Thymus (tissue), 11 donors: ENCODE measurements at regions not wholly inside any gene's neighbourhood (a gene's known extent, or its start where the extent isn't known, plus 50 kb on each side); places are given as distances from the start of the nearest gene placed in this dataset.

Experiments
- DNase-seq, 9 donors: peaks; one replicate each; pipeline ENCODE4 v3.0.0-alpha.2; 2013; ENCODE audit warnings: low spot score in 9 of 9, low read depth in 6 of 9, missing footprints in 1 of 9
- H3K27ac ChIP-seq, 2 donors: one replicate each; pipeline ENCODE4 v1.5.1; 2013; ENCODE audit warnings: control low read depth in 1 of 2, low read depth in 1 of 2, low read length in 1 of 2, mild to moderate bottlenecking in 1 of 2, moderate library complexity in 1 of 2
- H3K27me3 ChIP-seq, 2 donors: one replicate each; pipeline ENCODE4 v1.5.1; 2013; ENCODE audit warnings: low read length in 1 of 2; ENCODE audit not compliant: control insufficient read depth in 2 of 2, insufficient read depth in 1 of 2
- H3K36me3 ChIP-seq, 2 donors: one replicate each; pipeline ENCODE4 v1.5.1; 2013; ENCODE audit warnings: low read length in 1 of 2, mild to moderate bottlenecking in 1 of 2, moderate library complexity in 1 of 2; ENCODE audit not compliant: control insufficient read depth in 2 of 2, insufficient read depth in 2 of 2
- H3K4me1 ChIP-seq, 2 donors: one replicate each; pipeline ENCODE4 v1.5.1; 2013; ENCODE audit warnings: low read length in 2 of 2; ENCODE audit not compliant: control insufficient read depth in 2 of 2, insufficient read depth in 2 of 2
- H3K4me3 ChIP-seq, 2 donors: one replicate each; pipeline ENCODE4 v1.5.1; 2013; ENCODE audit warnings: low read length in 2 of 2, control low read depth in 1 of 2, mild to moderate bottlenecking in 1 of 2
- H3K9me3 ChIP-seq, 2 donors: one replicate each; pipeline ENCODE4 v1.5.1; 2013; ENCODE audit warnings: low read length in 1 of 2, mild to moderate bottlenecking in 1 of 2; ENCODE audit not compliant: control insufficient read depth in 2 of 2, insufficient read depth in 1 of 2
- WGBS: extraction: QIAGEN DNeasy Blood & Tissue Kit; methylation state at CpG from one replicate; pipeline ENCODE4 v1.1.7; 2013; 5-methylcytosine and 5-hydroxymethylcytosine counted together
- donor health status: healthy.

DNA sequence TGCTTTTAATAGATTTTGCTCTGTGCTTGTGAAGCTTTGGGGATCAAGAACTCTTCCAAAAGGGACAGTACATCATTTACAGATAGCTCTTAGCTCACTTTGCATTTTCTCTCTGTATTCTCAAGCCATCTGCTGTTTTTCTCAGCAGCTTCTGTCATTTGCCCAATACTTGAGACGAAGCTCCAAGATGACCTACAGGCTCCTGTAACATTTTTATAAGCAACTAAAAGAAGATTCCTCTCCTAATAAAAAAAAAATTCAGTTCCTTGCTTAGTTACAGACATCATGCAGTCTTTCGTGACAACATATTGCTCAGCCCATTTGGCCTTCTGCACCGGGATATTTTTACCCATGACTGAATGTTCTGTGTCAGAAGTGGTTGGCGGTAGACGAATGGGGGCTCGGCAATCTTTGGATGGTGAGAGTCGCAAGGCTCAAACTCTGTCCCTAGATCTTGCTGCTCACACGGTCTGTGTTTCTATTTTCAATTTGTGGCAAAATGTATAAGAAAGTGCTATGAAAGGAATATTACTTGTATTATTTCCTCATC, 215.6 kb downstream of the FSCB start:
- Histone ChIP-seq H3K27ac (no peak overlapping the region), H3K9me3 (peaks cover 0 to under 1% of the 10 kb centered on the region in 2 donors), H3K4me3 (no peak overlapping the region), H3K27me3 (no peaks in the 10 kb centered on the region), H3K36me3 (no peaks in the 10 kb centered on the region), H3K4me1 (no peaks in the 10 kb centered on the region)
- DNase-seq, result no peak
- WGBS, result 80% methylated on average over 8 of the region's 8 CpGs

DNA sequence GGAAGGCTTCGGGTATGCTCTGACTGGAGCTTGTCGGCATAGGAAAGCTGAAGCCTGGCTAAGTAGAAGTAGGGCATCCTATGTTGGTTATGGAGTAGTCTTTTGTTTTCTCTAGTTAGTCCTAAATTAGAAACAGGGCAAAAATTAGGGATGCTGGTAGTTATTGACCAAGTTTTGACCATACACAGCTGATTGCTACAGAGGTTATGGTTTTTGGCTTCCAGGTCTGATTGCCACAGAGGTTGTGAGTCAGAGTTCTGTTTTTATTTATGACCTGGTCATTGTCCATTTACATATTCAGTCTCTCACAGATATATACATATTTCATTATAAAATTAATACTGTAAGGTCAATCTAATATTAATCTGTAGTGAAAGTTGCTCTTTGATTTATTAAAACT, 219.2 kb downstream of the FSCB start:
- H3K36me3 ChIP-seq, result no peaks in the 10 kb centered on the region
- no peak overlapping the region for H3K4me3 ChIP-seq
- WGBS, result 95% methylated on average over 2 of the region's 2 CpGs
- H3K27ac ChIP-seq, result no peak overlapping the region
- H3K9me3 ChIP-seq, result no peaks in the 10 kb centered on the region
- DNase-seq, result no peak
- H3K27me3 ChIP-seq, result no peaks in the 10 kb centered on the region
- no peaks in the 10 kb centered on the region for H3K4me1 ChIP-seq

DNA sequence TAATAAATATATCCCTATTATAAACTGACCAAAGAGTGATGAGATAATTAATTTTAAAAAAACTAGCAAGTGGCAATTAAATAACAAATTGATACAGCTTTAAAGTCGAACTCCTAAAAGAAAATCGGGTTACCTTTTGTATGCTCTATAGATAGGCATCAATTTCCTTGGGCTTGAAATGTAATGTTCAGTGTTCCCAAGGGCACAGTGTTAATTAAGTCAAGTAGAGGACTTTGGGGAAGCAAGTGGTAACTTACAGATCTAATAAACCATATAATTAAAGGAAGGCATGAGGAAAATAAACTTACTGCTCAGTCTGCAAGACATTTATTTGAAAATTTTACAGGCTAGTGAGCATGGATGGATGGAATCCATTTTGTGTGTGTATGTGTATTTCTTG, 220.9 kb downstream of the FSCB start:
- DNase-seq, result no peak
- no peak overlapping the region for H3K4me3 ChIP-seq
- WGBS, result 88% methylated on average over 2 of the region's 2 CpGs

DNA sequence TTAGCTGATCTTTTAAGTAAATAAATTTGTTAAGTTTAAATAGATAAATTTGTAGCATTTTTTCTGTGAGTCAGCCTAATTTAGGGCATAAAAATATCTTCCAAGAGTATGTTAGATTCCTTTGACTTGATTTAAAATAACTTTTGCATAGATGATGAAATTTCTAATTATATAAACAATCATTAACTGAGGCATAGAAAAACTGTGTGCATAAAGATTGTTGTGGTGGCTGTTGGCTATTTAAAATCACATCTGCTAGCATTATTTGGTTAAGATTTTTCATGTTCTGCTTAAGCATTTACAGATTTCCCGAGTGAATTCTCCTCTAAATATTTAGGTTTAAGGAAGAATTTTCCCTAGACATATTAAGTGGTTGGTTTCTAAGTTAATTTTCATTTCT, 223.2 kb downstream of the FSCB start:
- Histone ChIP-seq H3K4me1 (no peaks in the 10 kb centered on the region), H3K27me3 (no peaks in the 10 kb centered on the region), H3K4me3 (no peak overlapping the region), H3K27ac (no peak overlapping the region), H3K36me3 (no peaks in the 10 kb centered on the region), H3K9me3 (no peaks in the 10 kb centered on the region)
- WGBS, result 78% methylated on average over 1 of the region's 1 CpG
- no peak for DNase-seq

More for the DNA sequence above, 220.9 kb downstream of the FSCB start:
- Histone ChIP-seq H3K4me1 (no peaks in the 10 kb centered on the region), H3K27ac (no peak overlapping the region), H3K9me3 (no peaks in the 10 kb centered on the region), H3K36me3 (no peaks in the 10 kb centered on the region), H3K27me3 (no peaks in the 10 kb centered on the region)

DNA sequence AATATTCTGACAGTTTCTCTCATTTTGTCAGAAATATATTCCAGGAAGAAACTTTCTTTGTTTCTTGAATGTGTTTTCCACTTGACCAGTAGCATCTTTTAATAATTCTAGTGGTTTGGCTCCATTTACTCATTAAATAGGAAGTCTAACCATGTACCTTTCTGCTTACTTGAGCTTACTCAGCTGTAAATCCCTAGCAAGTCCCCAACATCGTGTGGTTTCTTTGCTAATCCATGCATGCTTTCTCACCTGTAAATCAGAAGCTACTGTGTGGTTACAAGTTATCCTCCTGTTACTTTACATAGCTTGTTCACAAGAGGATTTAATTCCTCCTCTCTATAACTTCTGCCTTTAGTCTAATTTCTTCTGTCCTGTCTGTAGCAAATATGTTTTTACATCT, 227.7 kb downstream of the FSCB start:
- WGBS, result 62% methylated on average over 1 of the region's 1 CpG

DNA sequence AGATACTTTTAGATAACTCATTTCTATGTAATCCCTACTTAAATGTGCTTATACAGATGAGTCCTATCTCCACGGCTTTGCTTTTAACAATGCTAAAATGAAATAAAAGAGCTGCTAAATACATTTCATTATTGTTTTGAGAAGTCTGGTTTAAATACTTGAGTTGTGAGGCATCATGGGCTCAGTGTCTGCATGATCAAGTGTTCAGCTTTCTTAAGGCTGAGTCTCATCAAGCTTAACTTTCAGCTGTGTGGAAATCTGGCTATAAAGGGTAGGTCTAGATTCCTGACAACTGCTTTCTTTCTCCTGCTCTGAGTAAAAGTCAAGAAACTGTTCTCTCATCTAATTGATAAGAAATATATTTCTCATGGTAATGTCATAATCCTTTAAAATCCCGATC, 235.4 kb downstream of the FSCB start:
- Histone ChIP-seq H3K9me3 (no peaks in the 10 kb centered on the region), H3K27ac (no peak overlapping the region), H3K36me3 (no peaks in the 10 kb centered on the region), H3K4me3 (no peak overlapping the region), H3K27me3 (no peaks in the 10 kb centered on the region), H3K4me1 (no peaks in the 10 kb centered on the region)
- WGBS, result 91% methylated on average over 2 of the region's 2 CpGs
- no peak for DNase-seq

More for the DNA sequence above, 227.7 kb downstream of the FSCB start:
- no peak for DNase-seq
- Histone ChIP-seq H3K9me3 (no peaks in the 10 kb centered on the region), H3K36me3 (no peaks in the 10 kb centered on the region), H3K27ac (no peak overlapping the region), H3K4me3 (no peak overlapping the region), H3K4me1 (no peaks in the 10 kb centered on the region), H3K27me3 (no peaks in the 10 kb centered on the region)

DNA sequence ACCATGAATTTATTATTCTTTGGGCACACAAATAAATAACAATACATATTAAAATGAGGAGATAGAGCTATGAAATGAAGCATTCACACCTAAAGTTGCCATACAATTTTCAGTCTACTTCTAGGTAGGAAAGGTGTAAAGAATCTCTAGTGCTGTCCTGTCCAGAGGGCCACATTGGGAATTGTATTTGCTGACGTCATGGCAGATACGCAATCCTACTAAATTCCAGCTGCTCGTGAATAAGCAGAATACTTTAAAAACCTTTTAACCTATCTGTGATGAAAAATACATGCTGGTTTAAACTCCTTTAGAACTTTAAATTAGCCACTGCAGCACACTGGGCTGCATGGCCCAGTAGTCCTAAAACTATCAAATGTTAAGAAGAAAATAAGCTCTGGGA, 236.1 kb downstream of the FSCB start:
- Histone ChIP-seq H3K4me3 (no peak overlapping the region), H3K27ac (no peak overlapping the region), H3K36me3 (no peaks in the 10 kb centered on the region), H3K4me1 (no peaks in the 10 kb centered on the region), H3K9me3 (no peaks in the 10 kb centered on the region), H3K27me3 (no peaks in the 10 kb centered on the region)
- 94% methylated on average over 3 of the region's 3 CpGs for WGBS
- no peak for DNase-seq

DNA sequence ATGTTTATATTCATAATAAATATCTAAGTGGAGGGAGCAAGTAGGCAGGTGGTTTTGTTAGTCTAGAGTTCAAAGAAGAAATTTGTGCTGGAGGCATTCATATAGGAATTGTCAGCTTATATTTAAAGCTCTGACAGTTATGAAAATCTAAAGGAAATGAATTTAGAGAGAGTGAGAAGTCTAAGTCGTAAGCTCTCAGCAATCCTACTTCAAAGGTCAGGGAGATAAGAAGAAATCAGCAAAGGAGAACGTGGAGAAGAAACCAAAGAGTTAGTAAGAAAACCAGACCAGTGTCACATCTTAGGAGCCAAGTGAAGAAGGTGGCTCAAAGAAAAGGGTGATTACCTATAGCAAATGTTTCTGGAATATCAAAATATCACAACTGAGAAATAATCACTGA, 241.8 kb downstream of the FSCB start:
- Histone ChIP-seq H3K4me3 (no peak overlapping the region), H3K9me3 (peaks cover 0 to 7% of the 10 kb centered on the region in 2 donors), H3K27ac (no peak overlapping the region), H3K4me1 (no peaks in the 10 kb centered on the region), H3K27me3 (no peaks in the 10 kb centered on the region), H3K36me3 (no peaks in the 10 kb centered on the region)
- WGBS, result 73% methylated on average over 2 of the region's 2 CpGs
- no peak for DNase-seq

DNA sequence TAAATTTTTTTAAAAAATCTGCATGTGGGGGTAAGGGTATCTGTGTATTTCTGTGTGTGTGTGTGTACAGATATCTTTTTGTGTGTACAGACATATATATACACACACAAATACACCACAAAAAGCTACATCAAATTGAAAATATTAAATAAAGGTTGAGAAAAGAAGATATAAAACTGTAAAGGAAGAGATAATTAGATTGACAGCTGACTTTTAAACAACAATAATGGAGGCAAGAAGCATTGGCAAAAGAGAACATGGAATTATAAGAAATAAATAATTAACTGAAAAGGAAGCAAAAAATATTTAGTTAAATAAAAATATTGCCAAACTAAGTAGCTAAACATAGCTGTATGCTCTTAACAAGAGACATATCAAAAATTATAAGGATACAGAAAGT, 291.4 kb downstream of the FSCB start:
- Histone ChIP-seq H3K27ac (no peak overlapping the region), H3K9me3 (no peaks in the 10 kb centered on the region), H3K27me3 (no peaks in the 10 kb centered on the region), H3K36me3 (no peaks in the 10 kb centered on the region), H3K4me3 (no peak overlapping the region), H3K4me1 (no peaks in the 10 kb centered on the region)
- DNase-seq, result no peak

DNA sequence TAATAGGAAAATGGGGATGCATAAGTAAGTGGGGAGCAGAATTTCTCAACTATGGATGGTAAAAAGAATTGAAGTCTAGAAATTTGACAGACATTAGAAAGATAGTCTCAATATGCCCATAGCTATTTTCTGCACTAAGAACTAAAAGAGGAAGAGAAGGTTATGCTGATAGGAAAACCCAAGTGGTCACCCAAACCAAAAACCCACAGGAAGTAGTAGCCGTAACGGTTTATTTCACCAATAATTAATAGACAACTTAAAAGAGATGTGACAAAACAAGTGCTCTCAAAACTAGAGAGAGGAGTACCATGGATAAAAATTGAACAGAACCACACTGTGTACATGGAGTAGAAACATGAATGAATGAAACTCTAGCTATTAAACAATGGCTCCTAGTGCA, 295.4 kb downstream of the FSCB start:
- no peaks in the 10 kb centered on the region for H3K4me1 ChIP-seq
- no peak overlapping the region for H3K4me3 ChIP-seq
- H3K36me3 ChIP-seq, result no peaks in the 10 kb centered on the region
- 55% methylated on average over 2 of the region's 2 CpGs for WGBS
- H3K27me3 ChIP-seq, result no peaks in the 10 kb centered on the region
- DNase-seq, result no peak
- H3K27ac ChIP-seq, result no peak overlapping the region
- peaks cover 0 to 4% of the 10 kb centered on the region in 2 donors for H3K9me3 ChIP-seq
